GM18870 (cell line): ENCODE measurements at regions not wholly inside any gene's neighbourhood (a gene's known extent, or its start where the extent isn't known, plus 50 kb on each side); places are given as distances from the start of the nearest gene placed in this dataset.
"Not testable (repeated sequence)": the region's sequence is repeated elsewhere in the genome, so short reads cannot be mapped to it uniquely, and the experiment has no call there.

ENCODE experiments used
- ATAC-seq: cut with Tn5 transposase; IDR thresholded peaks from one replicate; pipeline ENCODE4 v1.9.1; 2021; ENCODE audit warnings: moderate library complexity; ENCODE audit not compliant: unreplicated experiment

- peak; percentile 54 for ATAC-seq
These were observed 57.6 kb upstream of the BBX start for GRCh38 chr3:107465064-107465631.

- no peak for ATAC-seq
These were observed 54.0 kb upstream of the BBX start for GRCh38 chr3:107468782-107469181.

GRCh38 chr3:107470496-107470895 is 52.3 kb upstream of the BBX start:
- ATAC-seq, result not testable (repeated sequence)
